ENCODE measurements at regions not wholly inside any gene's neighbourhood (a gene's known extent, or its start where the extent isn't known, plus 50 kb on each side); places are given as distances from the start of the nearest gene placed in this dataset.
"Not testable (repeated sequence)": the region's sequence is repeated elsewhere in the genome, so short reads cannot be mapped to it uniquely, and the experiment has no call there.

DNA sequence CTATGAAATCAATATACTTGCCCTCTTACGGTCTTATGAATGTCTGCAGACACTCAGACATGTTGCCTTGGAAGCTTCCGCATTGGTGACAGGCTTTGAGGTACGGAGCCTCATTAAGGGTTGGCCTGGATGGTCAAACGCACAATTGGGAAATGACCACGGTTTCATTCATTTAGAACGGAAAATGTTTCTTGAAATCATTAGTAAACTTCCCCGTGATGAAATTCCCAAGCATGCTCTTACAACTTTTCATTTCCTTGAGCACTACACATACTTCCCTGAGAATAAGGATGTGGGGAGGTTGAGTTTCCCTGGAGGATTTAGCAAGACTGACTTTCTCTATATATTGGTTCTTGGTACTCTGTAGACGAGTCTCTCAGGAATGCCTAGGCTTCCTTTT lies 146.3 kb downstream of the HLX start:
- DNase-seq: no peak

DNA sequence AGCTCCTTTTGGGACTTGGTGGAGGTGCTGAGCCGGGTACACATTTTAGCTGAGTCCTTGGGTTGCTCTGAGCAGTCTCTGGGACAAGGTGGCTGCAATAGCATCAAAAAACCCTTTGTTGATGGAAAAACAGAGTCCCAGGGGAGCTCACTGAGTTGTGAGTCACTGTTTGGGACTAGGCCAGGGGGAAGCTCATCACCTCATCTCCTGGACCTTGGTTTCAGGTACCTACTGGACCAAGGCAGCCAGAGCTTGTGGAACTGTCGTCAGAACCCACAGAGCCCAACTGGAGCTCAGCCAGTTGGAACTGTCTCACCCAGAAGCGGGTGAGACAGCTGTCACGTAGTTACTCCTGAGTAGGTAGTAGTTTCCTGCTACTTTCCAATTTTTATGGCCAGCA lies 146.7 kb downstream of the HLX start:
- DNase-seq: no peak

DNA sequence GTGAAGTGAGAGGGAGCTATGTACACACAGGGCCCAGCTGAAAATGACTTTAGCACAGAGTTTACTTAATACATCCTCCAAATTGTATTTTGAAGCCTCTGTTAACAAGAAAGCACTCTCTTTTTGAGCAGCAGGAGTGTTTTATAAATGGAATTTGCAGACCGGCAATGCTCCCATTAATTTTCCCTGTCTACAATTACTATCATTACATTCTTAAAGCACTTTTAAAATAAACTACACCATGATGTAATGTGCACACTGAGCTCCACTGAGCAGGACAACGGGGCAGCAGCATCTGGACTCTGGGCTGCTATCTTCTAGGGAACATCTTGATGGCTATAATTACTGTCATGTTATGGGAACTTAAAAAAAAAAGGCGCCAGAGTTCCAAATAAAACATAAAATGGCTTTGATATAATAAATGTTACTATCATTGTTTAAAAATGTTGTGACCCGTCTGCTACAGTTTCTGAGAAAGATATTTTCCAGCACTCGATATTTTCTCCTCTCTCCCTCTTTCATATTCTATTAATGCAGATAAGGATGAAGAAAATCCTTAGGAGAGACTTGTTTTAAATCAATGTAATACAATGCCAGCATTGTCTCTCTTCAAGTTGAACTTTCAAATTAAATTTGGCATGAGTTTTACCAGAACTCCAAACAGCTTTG lies 150.9 kb downstream of the HLX start:
- DNase-seq: no peak

DNA sequence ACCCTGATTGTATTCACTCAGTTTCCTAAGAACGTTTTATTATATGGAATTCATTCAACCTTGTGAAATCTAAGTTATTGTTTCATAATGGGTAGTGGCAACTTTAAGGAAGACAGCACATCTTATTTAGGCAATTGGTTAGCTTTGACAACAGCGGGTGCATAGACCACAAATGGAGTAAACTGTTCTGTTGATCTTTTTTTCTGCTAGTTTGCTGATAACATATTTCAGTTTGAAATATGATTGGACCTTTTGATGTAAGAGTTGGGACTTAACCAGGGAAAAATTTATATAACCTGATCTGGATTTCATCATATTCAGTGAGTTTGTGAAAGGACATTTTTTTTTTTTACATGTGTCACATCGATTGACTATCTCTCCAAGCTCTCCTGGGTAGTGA lies 151.7 kb downstream of the HLX start:
- no peak for DNase-seq

DNA sequence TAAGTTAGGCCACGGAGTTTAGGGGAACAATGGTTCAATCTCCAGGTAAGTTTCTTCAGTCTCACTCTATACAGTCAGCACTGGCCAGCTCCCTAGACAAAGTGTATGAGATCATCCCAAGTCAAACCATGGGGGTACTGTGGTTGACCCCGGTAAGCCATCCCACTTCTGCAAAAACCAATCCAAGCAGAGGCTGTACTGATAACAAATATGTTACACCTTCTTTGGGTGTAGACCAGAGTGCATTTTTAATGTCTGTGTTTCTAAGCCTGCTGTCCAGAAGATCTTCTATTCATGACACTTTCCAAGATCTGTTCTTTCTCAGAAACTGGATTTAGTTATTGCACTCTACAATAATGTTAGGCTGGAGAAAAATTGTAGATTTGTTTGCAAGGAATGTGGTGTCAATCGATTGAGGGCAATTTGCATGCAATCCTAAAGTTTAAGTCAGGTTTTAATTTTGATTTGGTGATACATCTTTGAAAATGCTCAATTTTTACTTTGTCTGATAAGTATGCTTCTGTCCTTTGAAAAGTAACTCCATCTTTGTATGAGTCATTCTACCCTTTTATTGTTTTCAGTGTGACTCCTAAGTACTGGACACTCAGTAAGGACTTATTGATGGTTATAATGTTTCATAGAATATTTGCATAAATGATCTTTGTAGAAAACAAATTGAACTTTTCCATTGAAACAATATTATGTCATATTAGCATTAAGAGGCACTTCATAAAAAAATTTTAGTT lies 152.4 kb downstream of the HLX start:
- no peak for DNase-seq

DNA sequence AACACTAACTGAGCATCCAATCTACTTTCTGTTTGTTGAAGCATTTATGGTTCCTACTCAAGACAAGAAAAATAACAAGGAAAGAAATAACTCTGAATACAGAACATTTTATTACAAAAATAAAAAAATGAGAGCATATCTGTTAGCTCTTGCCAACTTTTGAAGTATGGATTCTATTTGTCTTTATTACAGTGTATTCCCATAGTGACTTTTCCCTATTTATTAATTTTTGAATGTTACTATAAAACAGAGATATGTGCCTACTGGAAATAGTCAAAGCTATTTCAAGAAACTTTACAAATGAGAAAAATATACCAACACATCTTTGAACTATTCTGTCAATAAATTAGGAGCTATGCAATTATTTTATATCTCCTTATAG lies 153.0 kb downstream of the HLX start:
- no peak for DNase-seq

DNA sequence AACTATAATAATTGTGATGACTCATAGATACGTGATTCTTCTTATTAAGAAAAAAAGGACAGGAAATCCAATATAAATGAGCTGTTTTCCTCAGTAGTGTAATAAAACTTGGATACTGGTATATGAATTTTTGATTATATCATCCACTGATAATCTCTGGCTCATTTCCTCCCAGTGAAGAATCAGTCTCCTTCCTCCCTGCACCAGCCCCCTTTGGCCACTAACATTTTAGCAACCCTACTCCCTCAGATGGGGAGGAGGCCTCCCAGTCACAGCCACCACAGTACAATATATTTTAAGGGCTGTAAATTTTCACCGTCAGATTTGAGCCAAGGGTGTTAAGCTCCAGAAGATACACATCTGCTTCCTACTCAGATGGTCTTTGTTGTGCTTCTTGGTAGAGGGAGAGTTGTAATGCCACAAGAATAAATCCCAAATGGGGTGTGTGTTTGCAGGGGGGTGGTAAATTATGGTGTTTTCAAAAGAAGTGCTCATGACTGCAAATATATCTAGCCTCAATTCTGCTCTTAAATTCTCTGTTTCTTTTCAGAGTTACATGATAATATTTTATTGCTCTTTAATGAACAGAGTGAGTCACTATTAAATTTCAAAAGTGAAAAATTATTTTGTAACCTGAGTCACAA lies 153.5 kb downstream of the HLX start:
- no peak for DNase-seq

DNA sequence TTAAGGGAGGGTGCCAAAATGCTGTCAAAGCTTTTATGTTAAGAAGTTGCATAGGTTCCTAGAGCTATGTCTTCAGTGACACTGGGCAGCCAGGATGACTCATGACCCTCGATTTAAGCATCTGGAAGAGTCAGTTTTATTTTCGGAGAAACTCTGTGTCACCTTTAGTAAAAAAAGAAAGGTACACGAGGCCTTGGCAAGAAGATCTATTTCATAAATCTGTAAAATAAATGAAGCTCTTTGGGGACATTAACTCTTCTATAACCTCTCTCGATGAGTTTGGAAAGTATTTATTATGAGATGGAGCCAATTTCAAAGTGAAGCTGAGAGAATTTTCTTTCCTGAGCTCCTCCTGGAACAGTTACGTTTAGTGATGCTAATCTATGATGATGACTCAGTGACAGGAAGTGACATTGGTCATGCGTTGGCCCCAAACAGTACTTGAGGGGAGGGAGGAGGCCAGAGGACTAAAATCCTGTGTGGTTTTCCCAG lies 156.5 kb downstream of the HLX start:
- DNase-seq: no peak

DNA sequence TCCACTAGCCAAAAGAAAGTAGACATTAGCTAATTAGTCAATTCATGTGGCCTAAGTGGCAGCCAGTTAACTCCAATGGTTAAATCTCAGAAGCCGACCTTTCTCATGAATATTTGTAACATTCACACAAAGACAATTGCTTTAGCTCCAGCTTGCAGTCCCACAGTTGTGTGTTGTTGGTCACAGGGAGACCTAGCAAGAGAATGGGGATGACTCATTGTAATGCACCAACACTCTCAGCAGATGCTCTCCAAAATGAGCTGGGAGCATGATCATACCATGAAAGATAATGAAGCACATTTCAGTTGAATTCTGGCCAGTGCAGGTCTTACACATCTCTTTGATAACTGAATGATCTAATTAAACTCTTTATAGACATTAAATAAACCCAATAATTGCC lies 160.4 kb downstream of the HLX start:
- DNase-seq: no peak

DNA sequence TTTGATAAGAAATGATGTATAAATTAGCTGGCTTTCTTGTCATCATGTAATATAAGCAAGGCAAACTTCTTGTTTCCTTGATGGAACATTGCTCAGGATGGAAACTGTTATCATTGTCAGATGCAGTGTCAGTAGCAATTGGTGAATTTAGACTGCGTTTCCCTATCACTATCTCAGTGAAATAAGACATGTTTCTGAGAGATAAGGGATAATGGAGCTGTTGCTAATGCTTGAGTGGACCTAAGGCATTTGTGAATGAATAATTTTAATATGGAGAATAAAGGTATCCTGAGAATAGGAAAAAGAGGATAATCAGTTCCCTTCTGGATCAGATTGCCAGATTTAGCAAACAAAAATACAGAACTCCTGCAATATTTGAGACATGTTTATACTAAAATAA lies 160.9 kb downstream of the HLX start:
- no peak for DNase-seq

DNA sequence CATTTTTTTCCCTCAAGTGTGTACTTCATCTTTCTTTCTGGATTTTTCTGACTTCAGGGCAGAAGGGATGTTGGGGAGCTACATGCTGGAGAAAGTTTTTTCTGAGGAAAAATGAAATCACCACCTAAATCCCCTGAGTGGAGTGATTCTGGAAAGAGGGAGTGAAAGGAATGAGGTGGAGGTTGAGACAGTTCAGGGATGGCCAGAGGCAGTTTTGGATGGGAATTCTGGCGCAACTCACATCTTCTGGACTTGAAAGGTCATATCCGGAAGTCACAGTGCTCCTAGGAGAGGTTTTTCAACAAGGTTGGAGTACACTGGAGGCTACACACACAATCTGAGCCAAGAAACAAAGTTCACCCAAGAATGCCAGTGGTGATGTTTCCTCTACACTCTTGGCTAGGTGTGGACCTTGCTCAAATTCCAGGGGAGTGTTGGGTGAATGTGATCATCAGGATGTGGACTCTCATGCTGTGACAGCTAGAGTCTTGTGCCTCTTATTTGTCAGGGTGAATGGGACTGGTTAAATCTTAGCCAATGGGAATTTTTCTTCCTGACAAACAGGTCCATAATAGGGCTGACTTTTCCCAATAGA lies 161.5 kb downstream of the HLX start:
- no peak for DNase-seq

DNA sequence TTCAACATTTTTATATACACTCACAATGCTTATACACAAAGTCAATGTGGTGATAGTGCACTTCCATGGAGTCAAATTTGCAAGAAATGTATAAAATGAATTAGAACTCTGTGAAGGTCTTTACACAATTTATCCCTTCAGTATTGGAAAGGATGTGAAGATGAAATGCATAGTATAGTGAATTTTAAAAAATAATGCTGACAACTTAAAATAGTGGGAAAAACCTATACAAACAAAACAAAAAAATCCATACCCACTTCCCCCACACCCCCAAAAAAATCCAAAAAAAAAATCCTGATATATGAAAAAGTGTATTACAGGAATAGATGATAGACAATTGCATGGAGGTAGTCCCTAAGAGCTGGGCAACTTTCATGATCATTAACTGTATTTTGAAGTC lies 165.3 kb downstream of the HLX start:
- no peak for DNase-seq

DNA sequence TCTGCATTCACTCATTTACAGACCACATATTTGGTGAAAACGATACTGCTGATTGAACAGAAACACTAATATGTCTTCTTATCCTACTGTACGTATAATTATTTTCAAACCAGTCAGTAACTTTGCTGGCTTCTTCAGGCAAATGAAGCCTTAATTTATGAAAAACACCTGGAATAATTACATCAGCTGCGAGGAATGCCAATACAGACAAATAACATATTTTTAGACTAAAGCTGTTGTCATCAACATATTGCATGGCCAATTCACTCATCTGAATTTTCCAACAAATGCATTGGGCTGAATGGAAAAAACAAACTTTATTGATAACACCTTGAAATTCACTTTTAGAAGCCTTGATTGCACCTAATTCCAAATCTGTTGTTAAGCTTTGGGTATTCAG lies 165.9 kb downstream of the HLX start:
- no peak for DNase-seq

DNA sequence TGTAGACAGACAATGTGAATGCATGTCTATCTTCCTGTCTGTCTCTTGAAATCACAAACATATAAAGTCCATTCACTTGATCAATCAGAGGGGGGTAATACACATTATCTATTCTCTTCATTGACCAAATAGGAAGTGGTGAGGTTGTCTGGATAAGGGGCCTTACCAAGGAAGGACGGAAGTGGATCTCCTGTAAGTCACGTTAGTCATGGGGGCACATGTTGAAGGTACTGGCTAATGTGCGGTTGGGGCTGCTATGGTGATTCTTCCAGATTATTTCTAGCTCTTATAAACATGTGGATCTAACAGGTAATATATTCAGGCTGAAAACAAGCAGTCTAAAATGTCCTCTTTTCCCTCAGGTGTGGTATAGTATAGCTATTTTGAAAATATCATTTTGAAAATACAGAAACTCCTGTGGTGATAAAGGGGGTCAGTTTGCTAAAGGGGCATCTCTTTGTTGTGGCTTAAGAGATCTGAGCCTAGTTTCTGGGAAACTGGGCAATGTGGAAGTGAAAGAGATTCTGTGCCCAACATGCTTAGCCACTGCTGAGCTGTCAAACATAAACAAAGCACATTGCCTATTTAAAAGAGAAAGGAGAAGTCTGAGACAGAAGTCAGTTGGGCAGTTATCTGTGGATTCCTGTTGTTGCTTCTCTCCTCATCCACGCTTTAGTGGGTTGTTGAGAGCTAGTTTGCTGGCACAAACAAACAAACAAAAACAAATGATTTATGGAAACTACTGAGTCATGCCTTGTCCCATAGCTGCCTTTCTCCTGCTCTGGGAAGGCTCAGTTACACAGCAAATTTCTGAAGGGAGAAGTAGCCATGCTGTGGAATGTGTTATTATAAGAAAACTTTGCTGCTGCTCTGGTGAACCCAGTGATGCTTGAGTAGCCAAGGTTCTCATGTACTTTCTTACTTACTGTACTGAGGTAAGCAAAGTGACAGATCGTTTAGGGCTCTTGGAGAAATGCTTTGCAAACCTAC lies 166.9 kb downstream of the HLX start:
- no peak for DNase-seq

DNA sequence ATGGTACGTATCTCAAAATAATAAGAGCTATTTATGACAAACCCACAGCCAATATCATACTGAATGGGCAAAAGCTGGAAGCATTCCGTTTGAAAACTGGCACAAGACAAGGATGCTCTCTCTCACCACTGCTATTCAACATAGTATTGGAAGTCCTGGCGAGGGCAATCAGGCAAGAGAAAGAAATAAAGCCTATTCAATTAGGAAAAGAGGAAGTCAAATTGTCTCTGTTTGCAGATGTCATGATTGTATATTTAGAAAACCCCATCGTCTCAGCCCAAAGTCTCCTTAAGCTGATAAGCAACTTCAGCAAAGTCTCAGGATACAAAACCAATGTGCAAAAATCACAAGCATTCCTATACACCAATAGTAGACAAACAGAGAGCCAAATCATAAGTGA lies 172.1 kb downstream of the HLX start:
- not testable (repeated sequence) for DNase-seq

DNA sequence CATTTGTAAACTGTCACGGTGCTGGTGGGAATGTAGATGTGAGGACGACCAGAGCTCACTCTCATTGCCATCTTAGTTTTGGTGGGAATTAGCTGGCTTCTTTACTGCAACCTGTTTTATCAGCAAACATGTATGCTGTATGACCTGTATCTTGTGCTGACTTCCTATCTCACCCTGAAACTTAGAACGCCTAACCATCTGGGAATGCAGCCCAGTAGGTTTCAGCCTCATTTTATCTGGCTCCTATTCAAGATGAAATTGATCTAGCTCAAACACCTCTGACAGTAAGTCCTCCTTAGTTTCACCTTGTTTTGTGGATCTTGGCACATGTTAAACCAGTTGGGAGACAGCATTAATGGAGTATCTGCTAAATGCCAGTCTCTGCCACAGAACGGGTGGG lies 174.6 kb downstream of the HLX start:
- DNase-seq: no peak

DNA sequence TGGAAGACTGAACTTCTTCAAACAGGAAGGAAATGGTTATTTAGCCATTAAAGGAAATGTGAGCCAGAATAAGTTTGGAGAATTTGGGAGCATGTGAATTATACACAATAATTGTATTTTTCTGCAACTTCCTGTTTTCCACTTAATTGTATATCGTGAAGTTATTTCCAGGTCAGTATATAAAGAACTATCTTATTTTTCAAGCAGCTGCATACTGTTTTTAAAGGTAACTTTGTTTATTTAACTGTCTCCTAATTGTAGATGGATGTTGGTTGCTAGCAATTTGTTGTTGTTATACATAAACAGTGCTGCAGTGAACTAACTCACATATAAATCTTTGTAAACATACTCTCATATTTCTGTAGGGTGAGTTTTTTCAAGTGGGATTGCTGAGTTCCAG lies 180.3 kb downstream of the HLX start:
- DNase-seq: no peak

DNA sequence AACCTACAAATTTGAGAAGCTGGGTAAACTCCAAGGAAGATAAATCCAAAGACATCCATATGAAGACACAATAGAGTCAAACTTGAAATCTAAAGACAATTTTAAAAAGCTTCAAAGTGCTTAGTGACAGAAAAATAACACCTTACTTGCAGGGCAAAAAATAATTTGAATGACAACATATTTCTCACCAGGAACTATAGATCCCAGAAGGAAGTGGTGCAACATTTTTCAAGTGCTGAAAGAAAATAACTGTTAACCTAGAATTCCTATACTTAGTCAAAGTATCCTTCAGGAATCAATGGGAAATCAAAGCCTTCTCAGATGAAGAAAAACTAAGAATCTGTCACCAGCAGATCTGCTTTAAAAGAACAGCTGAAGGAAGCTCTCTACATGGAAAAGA lies 184.4 kb downstream of the HLX start:
- DNase-seq: no peak

DNA sequence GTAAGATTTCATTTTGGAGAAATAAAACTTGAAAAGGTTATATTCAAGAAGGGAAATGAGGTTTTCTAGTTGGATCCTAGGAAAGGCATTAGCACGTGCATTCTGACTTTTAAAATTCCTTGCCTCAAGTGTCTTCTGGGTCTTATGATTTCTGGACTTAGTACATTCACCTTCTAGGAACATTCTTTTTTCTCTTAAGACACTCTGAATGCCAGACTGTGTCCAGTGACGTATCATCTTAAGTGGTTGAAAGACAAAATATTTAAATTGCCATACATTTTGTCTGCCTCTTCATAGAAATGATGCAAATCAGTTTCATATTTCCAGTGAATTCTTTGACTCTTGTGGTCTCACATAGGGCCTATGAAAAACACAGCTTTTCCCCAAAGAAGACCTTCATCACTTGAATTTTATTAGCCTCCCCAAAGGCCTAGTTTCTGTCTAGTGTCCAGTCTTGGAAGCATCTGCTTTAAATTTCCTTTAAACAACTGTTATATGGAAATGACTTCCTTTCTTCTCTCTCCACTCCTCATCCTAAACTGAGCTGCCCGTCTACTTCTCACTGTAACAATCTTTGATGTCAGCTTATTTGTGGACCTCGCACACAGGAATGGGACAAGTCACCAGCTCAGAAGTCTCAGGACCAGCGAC lies 187.2 kb downstream of the HLX start:
- DNase-seq: no peak

DNA sequence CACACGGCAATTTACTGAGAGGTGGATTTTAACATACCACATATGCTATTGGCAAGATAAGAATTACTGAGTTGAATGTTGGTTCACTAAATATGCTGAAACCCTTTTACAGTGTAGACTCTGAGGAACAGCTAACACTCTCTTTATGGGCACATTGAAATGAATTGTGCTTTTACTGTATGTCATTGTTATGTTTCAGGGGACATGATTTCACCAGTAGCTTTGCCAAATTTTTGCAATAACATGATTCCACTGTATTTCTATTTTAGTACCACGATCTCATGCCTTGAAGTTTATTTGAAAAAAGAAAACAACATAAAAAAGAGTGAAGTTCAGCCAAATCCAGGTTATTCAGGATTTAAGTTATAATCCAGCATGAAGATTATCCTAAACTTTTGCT lies 188.5 kb downstream of the HLX start:
- no peak for DNase-seq
